Stimulated activated CD4-positive, alpha-beta T cell treated with anti-CD3 and anti-CD28 coated beads, Interleukin-15, amount 100 ng/mL, for 24 hours (primary cell): ENCODE measurements at regions not wholly inside any gene's neighbourhood (a gene's known extent, or its start where the extent isn't known, plus 50 kb on each side); places are given as distances from the start of the nearest gene placed in this dataset.

Experiments
- DNase-seq: peaks from one replicate; pipeline ENCODE4 v3.0.0-alpha.2; 2020

DNA sequence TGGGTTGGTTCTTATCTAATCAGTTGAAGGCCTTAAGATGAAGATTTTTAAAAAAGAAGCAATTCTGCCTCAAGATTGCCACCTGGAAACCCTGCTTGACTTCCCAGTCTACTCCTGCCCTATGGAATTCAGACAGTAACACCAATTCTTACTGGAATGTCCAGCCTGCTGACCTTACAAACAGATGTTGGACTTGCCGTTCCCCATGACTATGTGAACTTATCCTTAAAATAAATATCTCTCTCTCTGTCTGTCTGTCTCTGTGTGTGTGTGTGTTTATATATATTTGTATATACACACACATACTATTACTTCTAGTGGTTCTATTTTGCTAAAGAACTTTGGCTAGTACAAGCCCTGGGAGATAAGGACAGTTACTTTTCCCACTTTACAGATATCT, 675.3 kb downstream of the SLC4A3 start:
- no peak for DNase-seq

DNA sequence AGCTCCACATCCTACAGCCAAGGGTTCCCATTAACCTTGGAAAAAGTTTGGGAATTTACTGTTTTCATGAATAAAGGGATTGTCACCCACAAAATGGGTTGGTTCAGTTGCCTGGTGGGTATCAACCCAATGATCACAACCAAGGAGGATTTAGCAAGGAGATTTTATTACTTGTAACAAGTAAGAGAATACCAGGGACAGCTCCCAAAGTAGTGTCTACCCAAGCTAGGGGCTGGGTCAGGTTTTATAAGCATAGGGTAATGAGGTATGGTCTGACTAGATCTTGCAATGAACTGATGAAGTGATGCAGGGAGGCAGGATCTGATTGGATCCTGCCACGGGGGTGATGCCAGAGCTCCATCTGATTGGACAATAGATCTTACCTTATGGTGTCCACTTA, 681.8 kb downstream of the SLC4A3 start:
- no peak for DNase-seq

DNA sequence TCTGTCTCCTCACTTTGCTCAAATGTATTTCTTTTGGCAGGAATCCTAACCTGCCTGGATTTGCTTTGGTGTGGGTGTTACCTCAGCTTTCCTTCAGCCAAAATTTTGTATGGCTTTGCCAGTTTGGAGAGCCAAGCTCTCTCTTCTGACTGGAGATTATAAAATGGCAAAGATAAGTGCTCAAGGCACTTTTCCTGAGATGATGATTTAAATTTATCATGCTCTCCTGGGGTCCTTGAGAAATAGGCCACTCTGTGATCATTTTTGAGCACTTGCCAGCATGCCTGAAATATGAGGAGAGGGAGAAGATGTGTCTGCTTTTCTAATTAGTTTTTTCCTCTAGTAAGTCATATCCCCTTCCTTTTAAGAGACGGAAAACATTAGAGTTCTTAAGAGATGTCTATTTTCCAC, 683.0 kb downstream of the SLC4A3 start:
- DNase-seq, result no peak

DNA sequence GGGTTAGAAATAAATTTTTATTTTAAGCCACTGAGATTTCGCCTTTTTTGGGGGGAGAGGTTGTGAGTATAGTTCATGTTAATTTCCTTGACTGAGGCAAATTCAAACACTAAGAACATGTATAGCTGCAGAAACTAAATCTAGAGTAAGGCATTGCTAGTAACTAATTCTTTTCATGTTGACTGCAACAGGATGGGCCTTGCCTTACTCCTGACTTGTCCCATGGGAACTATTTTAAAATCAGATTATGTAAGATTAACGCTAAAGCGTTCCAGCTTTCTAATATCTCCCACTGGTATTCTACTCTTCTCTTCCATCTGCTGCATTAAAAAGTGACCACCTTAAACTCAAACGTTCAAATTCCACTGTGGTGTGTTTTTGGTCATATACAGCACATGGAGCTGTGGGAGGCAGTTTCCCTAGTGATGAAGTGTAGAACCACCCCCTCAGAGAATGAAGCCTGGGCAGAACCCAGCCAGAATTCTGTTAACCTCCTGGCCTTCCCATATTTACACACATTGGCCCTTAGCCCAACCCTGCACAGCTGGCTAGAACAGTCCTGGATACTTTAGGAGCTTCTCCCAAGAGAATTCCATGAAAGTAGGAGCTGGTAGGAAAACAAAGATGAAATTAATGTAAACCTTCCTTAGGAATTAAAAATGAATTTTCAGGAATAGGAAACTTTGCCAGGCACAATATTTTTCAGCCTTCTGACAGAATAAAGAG, 687.8 kb downstream of the SLC4A3 start:
- no peak for DNase-seq

DNA sequence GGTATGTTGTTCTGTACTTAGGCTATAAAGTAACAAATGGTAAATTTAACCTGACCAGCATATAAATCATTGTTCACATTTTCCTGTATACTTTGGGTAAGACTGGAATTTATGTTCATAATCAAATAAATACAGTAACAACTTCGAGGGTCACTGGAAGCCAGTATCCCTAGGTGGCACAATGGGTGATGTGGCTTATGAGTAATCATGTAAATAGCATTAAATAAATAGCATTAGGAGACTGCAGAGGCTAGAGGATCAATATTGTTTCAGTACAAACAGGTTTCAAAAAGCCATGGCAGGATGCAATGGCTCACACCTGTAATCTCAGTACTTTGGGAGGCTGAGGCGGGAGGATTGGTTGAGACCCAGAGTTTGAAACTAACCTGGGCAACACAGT, 690.6 kb downstream of the SLC4A3 start:
- no peak for DNase-seq

DNA sequence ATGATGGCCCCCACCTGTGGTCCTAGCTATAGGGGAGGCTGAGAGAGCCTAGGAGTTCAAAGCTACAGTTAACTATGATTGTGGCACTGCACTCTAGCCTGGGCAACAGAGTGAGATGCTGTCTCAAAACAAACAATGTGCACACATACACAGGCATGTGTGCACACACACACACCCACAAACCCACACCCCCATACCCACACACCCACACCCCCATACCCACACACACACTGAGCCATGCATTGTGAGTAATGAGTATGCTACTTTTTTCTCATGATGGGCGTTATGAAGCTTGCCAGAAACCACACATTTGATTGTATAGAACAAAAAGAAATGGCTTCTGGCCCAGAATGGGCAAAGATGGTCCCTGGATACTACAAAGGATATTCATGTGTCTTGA, 691.1 kb downstream of the SLC4A3 start:
- DNase-seq, result no peak

DNA sequence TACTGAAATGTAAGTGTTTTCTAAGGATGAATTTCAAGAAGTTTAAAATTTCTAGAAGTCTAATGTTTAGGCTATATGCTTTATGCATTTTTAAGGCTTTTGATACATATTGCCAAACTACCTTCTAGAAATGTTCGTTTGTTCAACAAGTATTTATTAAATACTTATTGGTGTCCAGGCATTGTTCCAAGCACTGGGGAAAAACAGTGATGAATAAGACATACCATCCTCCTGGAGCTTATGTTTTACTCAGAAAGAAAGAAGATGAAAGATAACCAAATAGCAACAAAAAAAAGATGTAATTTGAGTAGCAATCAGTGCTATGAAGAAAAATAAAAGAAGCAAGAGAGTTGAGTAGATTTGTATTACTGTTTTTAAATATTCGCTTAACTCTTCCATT, 692.9 kb downstream of the SLC4A3 start:
- DNase-seq, result no peak

DNA sequence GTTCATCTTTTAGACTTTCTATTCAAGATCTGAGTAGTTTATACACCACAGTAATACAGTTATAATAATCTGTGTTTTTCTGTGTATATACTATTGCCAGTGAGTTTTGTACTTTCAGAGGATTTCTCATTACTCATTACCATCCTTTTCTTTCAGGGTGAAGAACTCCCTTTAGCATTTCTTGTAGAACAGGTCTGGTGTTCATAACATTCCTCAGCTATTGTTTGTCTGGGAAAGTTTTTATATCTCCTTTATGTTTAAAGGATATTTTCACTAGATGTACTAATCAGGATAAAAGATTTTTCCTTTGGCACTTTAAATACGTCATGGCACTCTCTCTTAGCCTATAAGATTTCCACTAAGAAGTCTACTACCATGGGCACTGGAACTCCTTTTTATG, 705.5 kb downstream of the SLC4A3 start:
- no peak for DNase-seq

DNA sequence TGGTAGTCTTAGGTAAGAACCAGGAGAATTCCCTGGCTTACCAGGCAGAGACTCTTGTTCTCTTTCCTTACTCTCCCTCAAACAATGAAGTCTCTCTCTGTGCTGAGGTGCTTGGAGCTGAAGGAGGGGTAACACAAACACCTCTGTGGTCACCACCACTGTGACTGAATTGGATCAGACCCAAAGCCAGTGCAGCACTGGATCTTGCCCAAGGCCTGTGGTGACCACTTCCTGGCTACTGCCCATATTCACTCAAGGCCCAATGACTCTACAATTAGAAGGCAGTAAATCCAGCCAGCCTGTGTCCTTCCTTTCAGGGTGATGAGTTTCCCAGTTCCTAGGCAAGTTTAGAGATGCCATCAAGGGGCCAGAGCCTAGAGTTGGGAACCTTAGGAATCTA, 706.8 kb downstream of the SLC4A3 start:
- DNase-seq, result no peak

DNA sequence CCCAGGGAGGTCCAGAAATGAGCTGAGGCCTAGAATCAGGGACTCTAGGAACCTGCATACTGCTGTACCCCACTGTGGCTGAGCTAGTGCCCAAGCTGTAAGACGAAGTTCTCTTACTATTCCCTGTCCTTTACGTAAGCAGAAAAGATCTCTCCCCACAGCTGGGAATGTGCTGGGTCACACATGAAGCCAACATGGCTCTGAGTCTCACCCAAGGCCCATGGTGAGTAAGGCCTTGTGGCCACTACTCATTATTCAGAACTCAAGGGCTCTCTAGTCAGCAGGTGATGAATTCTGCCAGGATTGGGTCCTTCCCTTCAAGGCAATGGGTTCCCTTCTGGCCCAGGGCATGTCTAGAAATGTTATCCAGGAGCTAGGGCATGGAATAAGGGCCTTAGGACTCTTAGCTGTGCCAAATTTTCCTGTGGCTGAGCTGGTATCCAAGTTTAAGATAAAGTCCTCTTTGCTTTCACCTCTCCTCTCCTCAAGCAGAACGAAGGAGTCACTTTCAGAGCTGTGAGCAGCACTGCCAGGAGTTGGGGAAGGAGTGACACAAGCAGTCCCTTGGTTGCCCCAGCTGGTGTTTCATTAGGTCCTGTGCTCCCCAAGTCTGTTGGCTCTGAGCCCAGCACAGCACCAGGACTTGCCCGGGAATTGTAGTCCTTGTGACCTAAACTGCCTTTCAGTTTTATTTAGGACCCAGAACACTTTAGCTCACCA, 707.6 kb downstream of the SLC4A3 start:
- no peak for DNase-seq

DNA sequence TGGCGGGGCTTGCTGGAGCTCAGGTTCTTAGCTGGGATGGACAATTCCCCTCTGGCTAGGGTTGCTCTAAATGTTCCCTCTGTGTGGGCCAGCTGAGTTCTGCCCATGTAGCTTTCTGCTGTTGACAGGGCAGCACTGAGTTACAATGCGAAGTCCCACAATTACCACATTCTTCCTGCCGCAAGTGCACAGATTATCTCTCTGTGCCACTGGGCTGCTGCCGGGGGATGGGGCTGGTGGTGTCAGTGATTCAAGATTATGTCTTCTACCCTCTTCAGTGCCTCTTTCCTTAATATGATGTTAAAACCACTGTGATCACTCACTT, 708.1 kb downstream of the SLC4A3 start:
- no peak for DNase-seq

DNA sequence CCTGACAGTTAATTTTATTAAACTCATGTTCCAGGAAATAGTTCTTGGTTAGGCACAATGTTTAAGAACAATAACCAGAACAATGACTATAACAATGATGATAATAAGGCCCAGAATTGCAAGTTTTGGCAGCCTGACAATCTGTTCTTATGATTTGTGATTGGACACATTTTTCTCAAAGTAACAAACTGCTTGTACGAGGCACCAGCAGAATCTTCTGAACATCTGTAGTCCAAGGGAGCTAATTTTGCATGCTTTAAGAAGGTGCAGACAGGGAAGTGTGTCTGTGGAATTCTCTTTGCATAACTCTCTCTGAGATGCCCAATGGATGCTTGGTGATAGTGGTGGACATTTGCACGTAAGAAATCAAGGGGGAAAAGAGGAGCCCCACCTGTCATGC, 709.3 kb downstream of the SLC4A3 start:
- no peak for DNase-seq

DNA sequence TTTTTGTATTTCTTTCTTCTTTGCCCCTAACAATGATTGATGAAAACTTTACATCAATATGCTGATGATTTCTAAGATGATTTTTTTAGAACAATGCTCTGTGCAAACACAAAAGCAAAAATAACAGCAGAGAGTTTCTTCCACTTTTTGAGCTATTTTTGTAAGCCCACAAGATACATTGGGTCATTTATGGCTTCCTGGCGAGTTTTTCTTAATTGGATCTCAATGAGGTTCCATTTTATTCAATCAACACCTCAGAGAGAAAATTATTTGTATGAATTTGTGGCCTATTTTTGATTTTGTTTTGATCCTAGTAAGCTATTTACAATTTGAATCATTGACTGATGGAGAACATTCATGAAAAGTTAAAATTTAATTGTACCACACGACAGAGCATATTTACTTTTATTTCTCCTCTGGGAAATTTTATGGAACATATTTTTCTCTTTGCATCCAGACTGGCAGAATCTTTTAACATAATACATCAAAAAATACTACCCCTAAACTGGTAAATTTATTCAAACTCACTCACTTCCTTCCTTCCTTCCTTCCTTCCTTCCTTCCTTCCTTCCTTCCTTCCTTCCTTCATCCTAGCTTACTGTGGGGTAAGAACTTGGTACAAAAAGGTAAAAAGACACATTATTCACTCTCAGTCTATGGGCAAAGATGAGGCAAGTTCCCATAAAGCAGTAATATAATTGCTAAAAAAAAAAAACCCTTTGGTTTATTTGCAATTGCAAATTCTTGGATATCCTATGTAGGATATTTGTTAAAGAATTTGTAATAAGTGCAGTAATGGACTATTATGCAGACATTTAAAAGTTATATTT, 710.4 kb downstream of the SLC4A3 start:
- no peak for DNase-seq

DNA sequence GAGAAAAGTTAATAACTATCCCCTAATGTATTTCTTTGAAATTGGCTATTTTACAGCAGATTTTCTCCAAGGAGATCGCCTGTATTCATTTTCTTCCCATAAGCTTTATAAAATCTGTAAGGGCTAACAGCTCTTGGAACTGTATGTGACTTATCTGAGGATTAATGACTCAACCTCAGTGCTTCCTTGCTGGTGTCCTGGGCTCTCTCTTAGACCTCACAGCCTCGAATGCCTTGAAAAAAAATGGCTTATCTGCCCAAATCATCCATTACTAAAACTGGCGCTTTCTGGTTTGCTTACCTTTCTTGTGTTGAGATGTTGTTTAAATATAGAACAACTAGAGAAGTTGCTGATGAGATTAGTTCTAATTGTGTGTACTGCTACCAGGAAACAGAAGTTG, 713.6 kb downstream of the SLC4A3 start:
- no peak for DNase-seq

DNA sequence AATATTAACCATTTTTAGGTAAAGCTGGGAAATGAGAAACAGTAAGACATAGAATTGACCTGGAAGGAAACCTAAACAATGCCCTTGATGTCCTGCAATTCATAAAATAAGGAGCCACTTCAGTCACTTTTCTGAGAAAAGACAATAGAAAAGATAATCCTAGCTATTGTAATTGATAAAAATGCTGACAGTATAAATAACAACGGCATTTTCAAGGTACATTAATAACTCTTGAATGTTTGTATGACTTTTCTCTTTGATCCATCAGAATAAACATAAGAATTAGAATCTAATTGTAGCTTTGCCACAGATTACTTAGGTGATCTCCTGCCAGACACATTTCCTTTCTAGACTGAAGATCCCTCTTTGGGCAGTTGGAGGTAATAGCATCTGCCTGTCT, 719.5 kb downstream of the SLC4A3 start:
- no peak for DNase-seq

DNA sequence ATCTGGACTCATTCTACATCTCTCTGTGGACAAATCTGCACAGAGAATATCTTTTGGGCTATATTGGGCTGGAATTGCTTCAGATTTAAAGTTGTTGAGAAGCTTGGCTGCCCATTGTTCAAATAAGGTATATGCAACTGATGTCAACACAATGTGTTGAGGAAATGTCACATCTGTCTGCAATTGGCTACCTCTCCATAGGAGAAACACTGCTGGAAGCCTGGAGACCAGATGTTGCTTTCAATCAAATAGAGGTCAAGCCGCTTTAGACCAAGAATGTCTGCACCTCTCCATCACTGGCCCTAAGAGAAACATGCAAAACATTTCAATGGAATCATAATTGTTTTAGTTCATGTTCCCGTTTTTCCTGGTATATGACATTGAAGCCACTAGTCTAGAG, 720.2 kb downstream of the SLC4A3 start:
- no peak for DNase-seq

DNA sequence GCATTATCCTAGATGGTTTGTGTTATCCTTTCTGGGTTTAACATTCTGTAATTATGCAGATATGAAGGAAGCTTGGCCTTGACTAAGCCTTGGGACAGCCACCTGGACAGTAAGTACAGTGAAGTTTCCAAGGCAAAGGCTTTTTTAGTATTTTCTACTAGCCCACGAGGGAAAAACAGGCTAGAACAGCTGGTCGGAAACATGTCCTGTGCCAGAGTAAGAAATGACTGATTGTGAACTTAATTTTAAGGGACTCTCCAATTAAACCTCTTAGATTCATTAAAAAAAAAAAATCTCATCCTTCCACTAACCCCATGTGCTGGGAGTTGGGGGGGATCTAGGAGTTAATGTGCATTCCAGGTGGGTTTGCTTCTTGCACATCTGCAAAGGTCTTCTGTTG, 720.8 kb downstream of the SLC4A3 start:
- no peak for DNase-seq

DNA sequence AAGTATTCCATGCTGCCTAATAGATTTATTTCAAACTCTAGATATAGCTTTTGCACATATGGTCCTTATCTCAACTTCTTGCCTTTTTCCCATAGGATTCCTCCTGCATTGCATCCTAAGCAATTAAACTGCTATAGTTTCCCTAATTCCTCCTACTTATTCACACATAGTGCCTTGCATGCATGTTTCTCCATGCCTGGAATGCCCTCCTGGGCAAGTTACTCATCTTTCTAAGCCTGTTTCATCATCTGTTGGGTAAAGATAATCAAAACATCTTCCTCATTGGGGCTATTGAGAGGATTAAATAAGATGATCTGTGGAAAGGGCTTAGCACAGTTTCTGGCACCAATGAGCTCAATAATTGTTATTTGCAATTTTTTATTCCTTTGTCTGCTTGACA, 726.5 kb downstream of the SLC4A3 start:
- DNase-seq, result no peak

DNA sequence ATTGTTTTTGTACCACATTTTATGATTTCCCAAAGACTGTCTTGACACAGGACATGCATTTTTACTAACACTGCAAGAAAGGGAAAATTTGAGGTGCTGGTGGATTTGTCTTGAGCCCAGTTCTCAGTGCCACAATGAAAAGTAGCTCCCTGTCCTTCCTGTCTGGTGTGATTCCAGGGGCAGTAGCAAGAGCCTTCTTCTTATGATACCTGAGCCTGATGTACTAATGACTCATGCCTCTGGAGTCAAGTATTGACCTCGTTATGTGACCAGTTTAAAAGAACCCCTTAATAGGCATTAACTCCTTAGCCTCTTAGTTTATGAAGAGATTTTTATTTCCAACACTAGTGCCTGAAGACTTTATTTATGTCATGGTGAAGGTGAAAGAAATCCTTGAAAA, 728.6 kb downstream of the SLC4A3 start:
- DNase-seq, result no peak

DNA sequence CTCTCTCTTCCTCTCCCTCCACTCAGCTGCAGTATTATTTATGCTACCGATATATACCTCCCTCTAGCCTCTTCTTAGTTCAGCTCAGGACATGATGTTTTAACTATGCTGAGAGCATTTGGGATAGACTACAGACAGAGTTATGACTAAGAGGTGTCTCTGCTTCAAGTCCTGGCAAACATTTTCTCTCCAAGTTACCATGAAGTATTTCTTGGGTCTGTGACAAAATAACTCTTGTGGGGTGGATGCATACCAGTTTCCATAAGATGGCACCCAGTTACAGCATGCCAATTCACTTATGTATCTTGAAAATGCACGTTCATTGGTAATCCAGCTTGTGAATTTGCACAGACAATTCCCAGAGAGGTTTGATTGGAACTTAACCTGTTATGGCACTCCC, 737.6 kb downstream of the SLC4A3 start:
- DNase-seq, result no peak

DNA sequence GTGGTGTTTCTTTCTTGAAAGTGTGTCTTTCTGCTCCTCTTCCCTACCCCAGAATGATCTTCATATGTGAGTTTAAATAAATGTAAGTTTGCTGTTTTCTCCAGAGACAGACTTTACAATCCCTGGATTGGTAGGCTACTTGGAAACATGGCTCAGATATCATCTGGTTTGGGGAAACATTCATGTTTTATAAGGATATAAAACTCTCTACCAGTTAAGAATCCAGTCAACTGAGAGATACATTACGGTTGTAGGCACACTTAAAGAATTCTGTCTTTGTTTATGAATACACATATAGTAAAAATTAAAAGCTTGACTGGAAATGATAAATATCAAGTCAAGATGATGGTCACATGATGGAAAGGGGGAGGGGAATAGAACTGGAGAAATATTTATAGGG, 739.3 kb downstream of the SLC4A3 start:
- no peak for DNase-seq

DNA sequence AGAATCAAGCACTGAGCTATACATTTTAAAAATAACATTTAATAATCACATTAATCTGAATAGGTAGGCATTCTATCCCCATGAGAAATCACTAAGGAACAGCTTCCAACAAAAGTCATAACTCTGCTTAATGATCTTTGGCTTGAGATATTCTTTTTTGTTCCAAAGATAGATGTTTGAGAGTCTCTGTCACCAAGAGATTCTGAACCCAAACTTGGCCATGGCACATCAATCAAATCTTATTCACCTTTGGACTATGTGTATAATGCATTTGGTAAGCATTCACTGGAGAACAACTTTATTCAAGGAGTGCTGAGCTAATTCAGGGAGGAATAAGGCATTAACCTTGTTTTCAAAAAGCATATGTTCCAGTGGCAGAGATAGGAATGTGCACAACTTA, 743.3 kb downstream of the SLC4A3 start:
- DNase-seq, result no peak

DNA sequence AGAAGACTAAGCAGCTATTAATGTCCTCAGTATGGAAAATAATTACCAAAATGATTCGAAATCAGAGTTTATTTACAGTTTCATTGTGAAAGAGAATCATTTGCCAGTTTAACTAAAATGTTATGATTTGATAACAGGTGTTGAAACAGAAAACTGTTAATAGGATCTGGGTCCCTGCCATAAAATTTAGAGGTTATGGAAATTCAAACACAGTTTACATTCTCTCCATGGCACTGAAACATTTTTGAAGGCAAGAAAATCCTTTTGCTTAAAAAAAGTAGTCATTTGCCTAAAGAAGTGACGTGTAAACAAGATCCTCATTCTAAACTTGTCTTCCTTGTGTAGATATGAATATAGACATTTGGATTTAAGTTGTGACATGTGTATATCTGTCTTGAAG, 743.8 kb downstream of the SLC4A3 start:
- DNase-seq, result no peak

DNA sequence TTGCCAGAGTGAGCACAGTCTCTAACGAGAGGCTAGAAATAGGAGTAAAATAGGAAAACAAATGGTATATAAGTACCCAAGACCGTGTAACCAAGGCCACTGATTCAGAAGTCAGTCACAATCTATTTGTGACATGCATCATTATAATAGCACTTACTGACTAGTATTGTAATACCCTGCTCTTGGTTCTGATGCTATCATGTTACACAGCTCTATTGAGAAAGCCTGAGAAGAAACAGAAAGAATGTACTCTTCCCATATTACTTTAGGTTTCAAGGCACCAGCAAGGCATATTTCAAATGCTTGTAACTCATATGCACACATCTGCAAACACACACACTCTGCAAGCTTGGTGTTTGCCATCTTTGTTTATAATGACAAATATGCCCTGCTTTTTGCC, 746.4 kb downstream of the SLC4A3 start:
- DNase-seq, result no peak
